HG02763 (cell line): ENCODE measurements at regions not wholly inside any gene's neighbourhood (a gene's known extent, or its start where the extent isn't known, plus 50 kb on each side); places are given as distances from the start of the nearest gene placed in this dataset.

Experiments used
- ATAC-seq: cut with Tn5 transposase; IDR thresholded peaks from one replicate; pipeline ENCODE4 v1.9.1; 2021; ENCODE audit warnings: mild to moderate bottlenecking, moderate library complexity; ENCODE audit not compliant: unreplicated experiment

DNA sequence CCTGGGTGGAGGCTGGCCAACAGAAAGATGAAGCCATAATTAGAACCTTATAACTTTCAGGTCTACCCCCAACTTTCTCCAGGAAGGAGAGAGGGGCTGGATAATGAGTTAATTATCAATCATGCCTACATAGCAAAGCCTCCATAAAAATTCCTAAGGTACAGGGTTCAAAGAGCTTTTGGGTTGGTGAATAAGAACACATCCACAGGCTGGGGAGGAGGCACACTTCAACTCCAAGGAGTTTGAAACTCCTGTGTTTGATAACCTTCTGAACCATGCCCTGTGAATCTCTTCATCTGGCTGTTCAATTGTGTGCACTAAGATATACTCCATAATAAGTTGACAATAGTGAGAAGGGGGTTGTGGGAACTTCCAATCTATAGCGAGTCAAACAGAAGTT, 552.3 kb downstream of the TDRD15 start:
- ATAC-seq: no peak

DNA sequence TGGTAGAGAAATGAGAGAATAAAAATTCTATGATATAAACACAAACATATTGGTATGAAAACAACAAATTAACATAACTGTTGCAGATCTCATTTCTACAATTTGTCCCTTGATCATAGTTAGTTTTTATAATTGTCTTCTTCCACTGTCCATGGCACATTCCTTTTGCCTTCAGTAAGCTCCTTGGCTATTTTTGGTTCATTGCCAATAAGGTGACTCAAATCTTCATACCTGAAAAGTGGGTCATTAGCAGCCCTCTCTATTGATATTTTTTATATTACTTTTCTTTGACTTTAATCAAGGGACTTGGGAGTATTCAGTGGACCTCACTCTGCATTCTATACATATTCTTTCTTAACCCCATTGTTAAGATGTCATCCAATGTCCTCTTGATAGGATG, 552.9 kb downstream of the TDRD15 start:
- ATAC-seq: no peak

DNA sequence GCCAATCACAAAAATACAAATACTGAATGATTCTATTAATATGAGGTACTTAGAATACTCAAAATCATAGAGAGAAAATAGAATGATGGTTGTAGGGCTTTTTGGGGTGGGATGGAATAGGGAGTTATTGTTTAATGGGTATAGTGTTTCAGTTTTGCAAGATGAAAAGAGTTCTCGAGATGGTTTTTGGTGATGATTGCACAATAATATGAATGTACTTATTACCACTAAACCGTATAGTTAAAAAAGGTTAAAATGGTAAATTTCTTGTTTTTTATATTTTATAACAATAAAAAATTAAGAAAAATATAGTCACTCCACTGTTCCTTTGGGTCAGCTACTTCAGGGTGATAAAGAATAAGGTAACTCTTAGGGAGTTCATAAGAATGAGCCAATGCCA, 560.1 kb downstream of the TDRD15 start:
- ATAC-seq: no peak

DNA sequence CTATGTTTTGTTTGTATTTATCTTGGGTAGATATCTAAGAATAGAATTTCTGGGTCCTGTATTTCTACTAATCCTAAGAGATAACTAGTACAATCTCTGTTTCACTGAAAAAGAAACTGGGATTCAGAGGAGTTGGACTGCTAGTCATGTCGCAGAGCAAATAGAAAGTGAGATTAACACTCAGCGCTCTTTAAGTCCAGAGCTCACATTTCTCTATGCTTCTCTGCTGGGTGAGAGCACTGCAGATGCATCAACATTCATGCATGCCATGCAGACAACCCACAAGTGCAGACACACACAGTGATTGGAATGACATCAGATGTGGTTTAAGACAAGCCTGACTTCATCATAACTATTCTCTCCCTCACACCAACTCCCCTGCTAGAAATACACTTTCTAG, 563.8 kb downstream of the TDRD15 start:
- no peak for ATAC-seq

DNA sequence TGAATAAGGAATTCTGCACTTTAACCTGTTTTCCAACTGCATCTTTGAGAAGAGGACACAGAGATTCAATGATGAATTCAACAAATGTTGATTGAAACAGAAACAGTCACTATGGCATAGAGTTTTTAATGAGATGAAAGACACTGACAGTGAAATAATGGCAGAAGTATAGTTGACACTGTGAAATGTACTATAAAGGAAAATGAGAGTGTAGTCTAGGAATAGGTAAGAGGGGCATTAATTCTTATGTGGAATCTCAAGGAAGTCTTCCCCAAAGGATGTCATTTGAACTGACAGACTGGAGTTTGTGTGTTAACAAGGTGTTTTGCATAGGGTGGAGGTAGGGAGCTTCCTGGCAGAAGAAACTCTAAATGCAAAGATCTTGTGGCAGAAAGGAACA, 566.2 kb downstream of the TDRD15 start:
- no peak for ATAC-seq

DNA sequence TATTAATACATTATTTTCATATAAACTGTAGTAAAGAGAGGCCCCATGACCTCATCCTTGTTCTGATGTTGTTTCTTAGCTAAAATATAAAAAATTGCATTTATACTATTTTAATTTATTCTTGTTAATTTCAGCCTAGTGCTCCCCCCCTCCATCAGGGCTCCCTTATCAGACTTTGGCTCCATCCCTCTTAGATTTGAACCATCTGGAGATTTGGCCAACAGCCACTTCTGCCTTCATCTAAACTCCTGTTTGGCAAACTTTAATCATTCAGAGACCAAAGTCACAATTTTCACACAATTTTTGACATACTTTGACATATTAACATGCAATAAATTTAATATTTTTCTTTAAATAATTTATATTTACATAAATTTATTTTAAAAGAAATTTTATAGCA, 569.3 kb downstream of the TDRD15 start:
- no peak for ATAC-seq

DNA sequence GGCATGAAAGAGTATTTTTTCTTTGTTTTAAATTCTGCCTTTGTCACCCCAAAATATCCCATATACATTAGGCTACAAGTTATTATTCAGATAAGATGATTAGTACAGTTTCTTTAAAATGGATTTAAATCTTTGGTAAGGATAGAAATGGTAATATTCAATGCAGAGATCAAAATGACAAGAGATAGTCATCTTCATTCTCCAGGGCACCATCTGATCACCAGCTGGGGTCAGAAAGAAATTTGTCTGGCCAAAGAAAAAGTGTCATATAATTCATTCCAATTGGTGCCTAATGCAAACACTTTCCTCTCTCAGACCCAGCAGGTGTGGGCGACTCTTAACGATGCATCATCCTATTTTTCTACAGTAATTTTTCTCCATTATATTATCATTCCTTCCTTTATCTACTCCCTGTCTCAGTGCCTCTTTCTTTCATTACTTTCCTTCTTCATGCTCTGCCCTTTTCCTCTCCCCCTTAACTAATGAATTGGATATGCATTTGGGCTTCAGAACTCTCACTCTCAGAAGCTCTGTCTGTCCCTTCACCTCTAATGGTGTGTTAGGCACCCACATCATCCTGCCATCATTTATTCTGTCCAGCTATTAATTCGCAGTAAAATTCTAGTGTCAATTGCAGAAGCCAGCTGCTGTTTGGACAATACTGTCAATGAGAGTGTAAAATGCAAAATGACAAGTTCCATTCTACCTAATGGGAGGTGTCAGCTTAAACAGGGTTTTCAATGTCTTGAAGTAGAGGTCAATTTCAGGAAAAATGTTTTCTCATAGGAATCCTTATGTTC, 570.5 kb downstream of the TDRD15 start:
- ATAC-seq: no peak

DNA sequence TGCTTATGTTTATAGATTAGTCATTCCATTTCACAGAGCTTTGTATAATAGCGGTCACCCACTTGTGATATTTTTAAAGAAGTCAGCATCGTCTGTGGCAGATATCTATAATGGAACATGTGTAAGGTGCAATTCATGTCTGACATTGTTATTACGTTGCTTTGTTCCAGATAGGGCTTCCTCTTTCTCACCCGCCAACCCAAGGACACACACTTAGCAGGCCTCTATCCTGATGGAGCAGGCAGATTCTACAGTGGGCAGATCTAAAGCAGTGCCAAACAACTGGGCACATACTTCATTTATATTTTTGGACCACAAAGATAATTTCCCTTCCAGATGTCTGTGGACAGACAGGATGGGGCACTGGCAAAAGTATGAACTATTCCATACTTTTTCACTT, 573.1 kb downstream of the TDRD15 start:
- ATAC-seq: no peak

DNA sequence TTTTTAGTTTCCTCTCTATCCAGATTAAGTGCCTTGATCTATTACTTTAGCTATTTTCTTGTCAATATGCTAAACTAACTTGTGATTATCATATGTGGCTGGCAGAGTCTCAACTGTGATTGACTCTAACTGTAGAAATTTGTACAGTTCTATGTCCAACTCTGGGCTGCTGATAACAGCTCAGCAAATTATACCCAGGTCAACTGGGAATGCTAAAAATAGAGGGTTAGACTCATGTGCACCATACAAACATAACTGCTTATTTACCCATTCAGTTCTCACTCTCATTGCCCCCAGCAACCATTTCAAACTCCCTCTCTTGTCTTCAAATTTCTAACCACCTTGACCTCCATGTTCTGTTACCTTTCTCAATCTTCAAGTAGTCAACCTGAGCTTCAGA, 576.9 kb downstream of the TDRD15 start:
- no peak for ATAC-seq

DNA sequence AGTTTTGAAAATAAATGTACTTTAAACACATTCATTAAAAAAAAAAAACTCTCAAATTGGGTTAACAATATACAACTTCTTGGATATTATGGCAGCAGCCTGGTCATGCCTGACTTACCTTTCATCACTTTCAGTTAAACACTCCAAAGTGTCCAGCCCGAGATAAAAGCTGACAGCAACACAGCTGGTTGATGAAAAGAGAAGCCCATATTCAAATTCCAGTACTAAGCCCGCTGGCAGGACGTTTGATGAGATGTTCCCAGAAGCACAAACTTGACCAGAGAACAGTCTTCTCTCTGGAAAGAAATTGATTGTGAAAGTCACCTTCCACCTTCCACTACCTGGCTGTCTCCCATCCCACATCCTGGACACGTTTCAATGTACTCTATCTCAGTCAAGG, 586.3 kb downstream of the TDRD15 start:
- no peak for ATAC-seq

DNA sequence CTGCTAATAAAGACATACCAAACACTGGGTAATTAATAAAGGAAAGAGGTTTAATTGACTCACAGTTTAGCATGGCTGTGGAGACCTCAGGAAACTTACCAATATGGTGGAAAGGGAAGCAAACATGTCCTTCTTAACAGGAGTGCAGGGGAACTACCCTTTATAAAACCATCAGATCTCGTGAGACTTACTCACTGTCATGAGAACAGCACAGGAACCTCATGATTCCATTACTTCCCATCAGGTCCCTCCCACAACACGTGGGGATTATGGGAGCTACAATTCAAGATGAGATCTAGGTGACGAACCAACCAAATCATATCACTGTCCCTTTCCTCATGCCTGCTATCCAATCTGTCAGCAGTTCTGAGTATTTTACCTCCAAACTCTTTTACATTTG, 586.7 kb downstream of the TDRD15 start:
- ATAC-seq: no peak

DNA sequence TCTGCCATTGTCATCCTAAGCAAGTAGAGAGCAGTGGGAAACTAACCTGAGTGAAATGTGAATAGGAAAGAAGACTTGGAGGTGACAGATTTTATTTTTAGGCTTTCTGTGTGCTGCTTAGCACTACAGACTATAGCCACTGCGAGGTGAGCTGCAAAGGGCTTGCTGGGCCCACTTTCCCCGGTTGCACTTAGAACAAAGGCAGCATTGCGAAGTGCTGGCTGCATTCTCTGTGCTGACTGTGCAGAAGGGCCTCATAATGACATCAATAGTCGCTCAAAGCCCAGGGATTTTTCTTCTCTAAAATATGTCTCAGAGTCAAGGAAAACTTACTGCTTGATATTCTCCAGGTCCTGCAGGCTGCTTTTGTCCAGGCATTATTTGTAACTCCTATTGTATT, 592.1 kb downstream of the TDRD15 start:
- no peak for ATAC-seq

DNA sequence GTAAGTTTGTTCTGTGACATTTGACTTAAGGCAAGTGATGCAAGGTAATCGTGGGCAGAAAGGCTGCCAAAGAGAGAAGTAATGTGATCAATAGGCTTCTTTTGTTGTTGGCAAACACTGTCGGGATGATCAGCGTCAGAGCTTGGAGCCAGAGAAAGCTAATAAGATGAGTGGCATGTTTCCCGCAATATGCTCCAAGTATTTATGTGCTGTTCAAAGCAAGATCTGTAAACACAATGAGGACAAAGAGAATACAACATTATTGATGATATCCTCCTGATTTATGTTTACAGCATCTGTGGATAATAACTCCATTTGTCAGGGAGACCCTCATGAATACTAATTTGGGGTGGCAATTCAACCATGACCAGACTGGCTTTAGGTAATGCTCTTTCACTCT, 603.3 kb downstream of the TDRD15 start:
- ATAC-seq: no peak

DNA sequence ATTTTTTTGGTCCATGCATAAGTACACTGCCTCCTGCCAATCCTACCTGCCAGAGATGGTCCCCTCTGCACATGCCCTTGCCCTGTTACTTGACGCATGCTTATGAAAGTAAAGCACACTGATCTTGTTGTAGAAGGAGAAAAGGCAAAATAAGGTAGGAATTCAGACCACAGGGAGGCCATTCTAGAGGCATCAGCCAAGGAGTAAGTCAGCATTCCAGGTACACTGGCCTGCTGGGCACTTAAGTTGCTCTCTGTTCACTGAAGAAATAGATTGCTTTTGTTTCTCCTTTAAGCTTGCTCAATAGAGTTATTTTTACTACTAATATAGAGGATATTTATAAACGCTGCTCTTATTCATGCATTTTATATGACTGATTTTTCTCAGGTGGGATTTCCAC, 604.4 kb downstream of the TDRD15 start:
- ATAC-seq: no peak

DNA sequence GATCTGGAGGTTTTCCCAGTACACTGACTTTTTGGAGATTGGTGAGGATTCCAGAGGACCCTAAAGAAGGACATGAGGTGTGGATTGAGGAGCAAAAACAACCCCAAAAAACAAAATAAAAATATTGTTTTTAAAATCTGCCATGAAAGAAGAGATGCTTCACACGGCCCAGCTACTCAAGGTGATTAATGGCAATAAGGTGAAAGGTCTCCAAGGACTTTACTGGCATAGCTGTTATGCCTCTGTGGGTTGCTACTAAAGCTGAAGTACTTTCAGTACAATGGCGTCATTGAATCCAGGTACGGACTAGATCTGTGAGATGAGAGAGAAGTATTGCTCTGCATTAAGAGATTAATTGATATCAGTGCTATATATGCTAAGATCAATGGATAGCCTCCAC, 606.4 kb downstream of the TDRD15 start:
- ATAC-seq: no peak

DNA sequence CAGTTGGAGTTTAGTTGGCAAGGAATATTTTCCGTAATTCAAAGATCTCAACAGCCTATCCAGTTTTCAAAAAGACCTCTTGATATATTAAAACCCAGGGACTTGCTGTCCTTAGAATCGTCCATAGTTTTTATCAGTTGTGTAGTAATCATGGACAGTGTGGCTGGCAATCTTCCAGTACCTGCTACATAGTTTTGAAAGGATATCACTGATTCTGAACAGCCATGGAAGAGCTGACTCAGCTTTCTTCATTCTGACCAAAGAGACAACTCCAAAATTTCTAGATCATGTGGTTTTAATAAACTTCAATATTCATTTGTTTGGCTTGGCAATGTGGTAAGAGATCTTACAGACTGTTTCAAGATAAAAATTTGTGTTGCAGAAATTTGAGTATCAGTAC, 616.7 kb downstream of the TDRD15 start:
- ATAC-seq: no peak

DNA sequence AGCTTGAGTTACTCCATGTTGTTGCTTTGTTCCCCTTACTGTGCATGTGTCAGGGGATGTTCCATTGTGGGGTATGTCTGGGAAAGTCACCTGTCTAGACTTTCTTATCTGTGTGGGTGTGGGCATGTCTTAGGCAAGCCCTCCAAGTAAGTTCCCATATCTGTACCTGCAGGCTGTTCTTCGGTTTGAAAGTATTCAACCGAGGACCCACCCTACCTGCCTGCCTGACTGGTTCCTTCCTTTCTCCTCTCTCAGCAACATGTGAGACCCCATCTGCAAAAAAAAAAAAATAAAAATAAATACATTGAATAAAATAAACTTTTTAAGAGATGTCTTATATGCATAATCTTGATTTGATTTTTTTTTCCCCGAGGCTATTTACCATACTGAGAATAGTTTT, 622.7 kb downstream of the TDRD15 start:
- ATAC-seq: no peak

DNA sequence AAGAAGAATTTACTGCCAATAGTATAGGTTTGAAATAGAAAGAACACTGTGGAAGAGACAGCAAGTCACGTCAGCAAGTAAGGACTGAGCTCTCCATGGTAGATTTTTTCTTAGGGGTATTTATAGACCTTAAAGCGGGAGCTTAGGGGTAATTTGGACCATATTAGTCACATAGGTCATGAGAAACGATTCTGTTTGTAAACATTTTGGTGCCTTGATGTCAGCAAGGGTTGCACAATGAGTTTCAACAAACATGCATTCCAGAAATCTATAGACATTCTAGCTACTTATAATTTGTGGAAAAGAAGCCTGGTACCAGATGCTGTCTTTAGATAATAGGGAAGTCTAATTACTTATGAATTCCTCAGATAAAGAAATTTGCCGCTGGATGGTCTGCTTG, 624.7 kb downstream of the TDRD15 start:
- ATAC-seq: no peak

DNA sequence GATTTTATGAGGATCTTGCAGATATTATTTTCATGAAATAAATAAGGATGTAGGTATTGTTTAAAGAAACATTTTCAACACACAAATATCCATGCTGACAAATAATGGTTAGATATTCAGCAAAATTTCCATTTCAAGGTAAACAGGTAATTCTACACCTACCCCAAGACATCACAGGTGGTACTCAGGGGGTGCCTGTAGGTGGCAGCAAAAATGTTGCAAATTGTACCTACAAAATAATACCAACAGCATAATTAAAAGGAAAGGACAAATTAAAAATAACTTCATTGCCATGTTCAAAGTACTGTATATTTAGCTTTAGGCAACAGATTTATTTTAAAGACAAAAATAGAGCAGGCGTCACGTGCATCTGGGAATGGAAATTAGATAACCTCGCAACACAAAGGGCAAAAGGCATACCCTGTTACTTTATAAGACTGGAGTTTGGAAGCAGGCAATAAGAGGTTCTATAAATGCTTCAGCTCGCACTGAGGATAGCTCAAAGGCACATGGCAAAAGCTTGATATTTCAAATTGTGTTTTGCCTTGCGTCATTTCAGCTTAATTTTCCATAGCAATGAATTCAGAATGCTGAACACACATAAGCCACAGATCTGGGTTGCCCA, 630.5 kb downstream of the TDRD15 start:
- ATAC-seq: no peak

DNA sequence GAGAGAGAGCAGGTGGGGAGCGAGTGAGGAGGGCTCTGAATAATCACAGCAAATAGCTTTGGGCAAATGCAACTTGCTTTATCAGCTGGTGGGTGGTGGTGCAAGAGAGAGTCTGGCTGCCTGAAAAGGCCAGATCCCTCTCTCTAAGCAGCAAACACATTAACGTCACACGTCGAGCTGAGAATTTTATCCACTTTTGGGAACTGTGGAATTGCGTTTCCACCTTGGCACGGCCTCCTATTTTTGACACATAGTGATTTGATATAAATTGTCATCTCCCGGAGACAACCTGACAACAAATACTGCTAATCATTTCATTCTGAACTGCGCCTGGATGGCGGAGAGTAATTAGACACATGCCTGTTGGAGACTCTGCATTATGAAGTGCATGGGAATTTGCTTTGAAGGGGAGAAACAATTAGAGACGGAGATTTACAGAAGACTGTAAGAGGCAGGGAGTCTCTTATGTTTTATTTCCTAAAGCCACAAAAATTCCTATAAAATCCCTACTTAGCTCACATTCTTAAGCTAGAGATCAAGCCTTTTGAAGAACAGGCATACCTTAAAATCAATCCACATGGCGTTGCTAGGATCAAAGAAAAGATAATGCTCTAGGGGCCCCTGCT, 634.1 kb downstream of the TDRD15 start:
- ATAC-seq: no peak

DNA sequence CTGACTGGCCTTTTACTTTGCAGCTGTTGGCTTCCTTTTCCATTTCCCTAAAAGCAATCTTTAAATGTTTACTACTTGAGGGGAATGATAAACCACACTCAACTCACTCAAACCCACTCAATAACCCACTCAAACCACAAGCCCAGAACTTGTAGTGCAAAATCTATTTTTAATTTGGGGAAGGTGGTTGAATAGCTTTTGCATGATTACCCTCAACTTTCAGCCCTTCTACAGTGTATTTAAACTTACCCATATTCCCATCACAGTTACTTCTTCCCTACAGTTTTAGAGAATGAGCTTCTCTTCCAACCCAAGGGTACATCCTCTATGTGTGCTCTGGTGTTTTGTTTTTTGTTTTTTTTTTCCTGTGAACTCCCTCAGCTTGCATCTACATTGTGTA, 636.1 kb downstream of the TDRD15 start:
- no peak for ATAC-seq

DNA sequence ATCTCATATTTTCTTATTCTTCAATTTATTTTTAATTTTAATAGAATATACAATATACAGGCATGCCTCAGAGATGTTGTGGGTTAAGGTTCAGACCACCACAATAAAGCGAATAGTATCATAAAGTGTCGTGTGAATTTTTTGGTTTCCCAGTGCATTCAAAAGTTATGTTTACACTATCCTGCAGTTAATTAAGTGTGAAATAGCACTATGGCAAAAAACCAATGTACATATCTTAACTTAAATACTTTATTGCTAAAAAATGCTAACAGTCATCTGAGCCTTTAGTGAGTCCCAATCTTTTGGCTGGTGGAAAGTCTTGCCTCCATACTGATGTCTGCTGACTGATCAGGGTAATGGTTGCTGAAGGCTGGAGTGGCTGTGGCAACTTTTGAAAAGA, 637.6 kb downstream of the TDRD15 start:
- no peak for ATAC-seq
